Adrenal gland (tissue), 5 donors: ENCODE measurements at regions not wholly inside any gene's neighbourhood (a gene's known extent, or its start where the extent isn't known, plus 50 kb on each side); places are given as distances from the start of the nearest gene placed in this dataset.

ENCODE experiments used
- POLR2A ChIP-seq, 2 donors: fragments of 450-650 bp; IDR thresholded peaks; one replicate each; pipeline ENCODE4 v1.6.1; 2017; ENCODE audit warnings: antibody characterized with exemption in 2 of 2, mild to moderate bottlenecking in 2 of 2, moderate library complexity in 1 of 2
- TF ChIP-seq, protein P1 (sequence below), 6 experiments: fragments of 450-650 bp in 4 of 6; fragments of 200-600 bp in 2 of 6; sonication (generic) in 1 of 6; IDR thresholded peaks; 1 replicate in 5 of 6; 2 replicates in 1 of 6; pipeline versions ENCODE4 v1.5.1 to v1.8.0; 2016 to 2021; ENCODE audit warnings: antibody characterized with exemption in 6 of 6, mild to moderate bottlenecking in 2 of 6, moderate library complexity in 1 of 6
- donor health status: DM: no; HTN: no; CAD: no.

DNA sequence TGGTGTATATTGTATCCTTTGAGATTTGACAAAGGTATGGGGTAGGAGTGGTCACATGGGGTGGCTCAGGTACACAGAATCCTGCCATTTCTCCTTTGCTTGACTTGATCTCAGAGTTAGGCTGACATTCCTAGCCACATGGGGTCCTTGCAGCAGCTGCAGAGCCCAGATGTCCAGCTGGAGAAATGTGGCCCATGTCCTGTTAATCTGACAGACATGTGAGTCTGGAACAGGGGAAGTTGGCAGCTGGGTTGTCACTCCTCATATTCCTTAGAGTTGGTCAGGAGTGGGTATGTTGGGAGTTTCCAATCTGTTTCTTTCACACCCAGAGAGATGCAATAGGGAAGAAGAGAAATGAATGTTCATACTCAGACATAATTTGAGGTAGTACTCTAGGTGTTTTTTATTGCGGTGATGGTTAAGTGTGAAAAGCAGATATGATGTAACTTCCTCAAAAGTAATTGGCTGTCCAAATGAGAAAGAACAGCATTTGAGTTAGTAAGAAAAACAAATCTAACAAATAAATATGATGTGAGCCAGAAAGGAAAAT lies 402.6 kb upstream of the MEIS1 start:
- TF ChIP-seq, protein P1, sequence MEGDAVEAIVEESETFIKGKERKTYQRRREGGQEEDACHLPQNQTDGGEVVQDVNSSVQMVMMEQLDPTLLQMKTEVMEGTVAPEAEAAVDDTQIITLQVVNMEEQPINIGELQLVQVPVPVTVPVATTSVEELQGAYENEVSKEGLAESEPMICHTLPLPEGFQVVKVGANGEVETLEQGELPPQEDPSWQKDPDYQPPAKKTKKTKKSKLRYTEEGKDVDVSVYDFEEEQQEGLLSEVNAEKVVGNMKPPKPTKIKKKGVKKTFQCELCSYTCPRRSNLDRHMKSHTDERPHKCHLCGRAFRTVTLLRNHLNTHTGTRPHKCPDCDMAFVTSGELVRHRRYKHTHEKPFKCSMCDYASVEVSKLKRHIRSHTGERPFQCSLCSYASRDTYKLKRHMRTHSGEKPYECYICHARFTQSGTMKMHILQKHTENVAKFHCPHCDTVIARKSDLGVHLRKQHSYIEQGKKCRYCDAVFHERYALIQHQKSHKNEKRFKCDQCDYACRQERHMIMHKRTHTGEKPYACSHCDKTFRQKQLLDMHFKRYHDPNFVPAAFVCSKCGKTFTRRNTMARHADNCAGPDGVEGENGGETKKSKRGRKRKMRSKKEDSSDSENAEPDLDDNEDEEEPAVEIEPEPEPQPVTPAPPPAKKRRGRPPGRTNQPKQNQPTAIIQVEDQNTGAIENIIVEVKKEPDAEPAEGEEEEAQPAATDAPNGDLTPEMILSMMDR (IDR thresholded peaks at IDR 0.05) = no peak
- TF ChIP-seq POLR2A (IDR thresholded peaks at IDR 0.05) = no peak
